GM21529 (cell line): ENCODE measurements at regions not wholly inside any gene's neighbourhood (a gene's known extent, or its start where the extent isn't known, plus 50 kb on each side); places are given as distances from the start of the nearest gene placed in this dataset.

ENCODE experiments used
- ATAC-seq: cut with Tn5 transposase; IDR thresholded peaks from one replicate; pipeline ENCODE4 v1.9.1; 2021; ENCODE audit not compliant: unreplicated experiment

- no peak for ATAC-seq
These were observed 608.1 kb downstream of the ZNF385D start for GRCh38 chr3:21142949-21143348.

DNA sequence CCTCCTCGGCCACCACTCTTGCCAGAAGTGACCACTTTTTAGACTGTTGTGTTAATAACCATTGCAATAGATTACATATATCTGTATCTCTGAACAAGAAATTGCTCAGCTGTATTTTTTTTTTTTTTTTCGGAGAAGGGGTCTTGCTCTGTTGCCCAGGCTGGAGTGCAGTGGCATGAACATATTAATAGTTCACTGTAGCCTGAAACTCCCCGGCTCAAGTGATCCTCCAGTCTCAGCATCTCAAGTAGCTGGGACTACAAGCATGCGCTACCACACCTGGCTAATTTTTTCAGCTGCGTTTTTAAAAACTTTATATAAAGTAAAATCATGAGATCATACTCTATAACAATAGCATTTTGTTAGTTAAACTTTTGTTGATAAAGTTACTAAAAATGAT, 609.0 kb downstream of the ZNF385D start:
- ATAC-seq = no peak

- no peak for ATAC-seq
These were observed 610.2 kb downstream of the ZNF385D start for GRCh38 chr3:21140785-21141184.

- ATAC-seq = no peak
These were observed 612.9 kb downstream of the ZNF385D start for GRCh38 chr3:21138085-21138484.

DNA sequence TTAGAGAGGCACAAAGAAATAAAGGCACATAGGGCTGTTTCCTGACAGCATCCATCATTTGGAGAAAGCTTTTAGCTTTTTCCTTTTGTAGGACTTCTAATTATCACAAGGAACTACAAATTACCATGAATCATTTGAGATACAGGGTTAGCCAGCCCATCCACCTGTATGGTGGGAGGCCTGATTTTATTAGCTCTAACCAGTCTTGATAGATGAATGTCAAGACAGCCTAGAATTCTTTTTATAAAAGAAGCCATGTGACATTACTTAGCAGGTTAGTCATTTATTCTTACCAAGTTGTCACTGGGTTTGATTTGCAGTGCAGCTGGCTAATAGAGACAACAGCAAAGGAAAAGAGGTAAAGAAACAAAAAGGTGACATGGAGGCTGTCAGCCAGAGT, 618.1 kb downstream of the ZNF385D start:
- no peak for ATAC-seq

- ATAC-seq = no peak
These were observed 630.2 kb downstream of the ZNF385D start for GRCh38 chr3:21120826-21121225.

DNA sequence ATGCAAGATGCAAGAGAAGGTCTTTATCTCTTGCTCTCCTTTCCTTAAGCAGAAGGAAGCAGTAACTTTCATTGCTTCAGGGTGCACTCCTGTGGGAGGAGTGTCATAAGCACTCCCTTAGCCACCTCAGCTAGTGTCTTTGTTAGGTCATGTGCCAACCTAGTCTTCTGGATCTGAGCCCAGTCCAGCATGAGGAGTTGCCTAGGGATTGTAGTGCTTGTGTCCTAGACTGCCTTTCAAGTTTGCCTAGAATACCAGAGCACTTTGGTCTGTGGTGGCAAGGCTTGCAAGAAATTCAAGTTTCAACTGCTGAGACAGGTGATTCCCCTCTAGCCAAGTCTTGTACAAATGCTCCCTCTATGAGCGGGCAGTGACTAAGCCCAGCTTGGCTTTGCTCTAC, 633.6 kb downstream of the ZNF385D start:
- no peak for ATAC-seq

DNA sequence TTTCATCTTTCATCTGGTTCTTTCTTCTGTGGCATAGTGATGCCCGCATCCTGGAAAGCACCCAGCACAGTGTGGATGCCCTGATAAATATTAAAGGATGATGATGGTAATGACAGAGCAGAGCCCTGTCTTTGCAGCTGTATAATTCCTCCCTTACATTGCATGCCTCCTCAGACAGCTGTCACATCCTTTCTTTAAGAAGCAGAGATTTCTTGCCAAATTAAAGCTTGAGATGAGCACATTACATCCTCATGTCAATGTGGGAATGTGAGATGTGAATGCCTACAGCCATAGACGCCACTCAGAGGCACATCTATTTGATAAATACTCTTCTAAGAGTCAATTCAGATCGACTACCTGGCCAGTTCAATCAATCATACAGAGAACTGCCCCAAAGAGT, 642.0 kb downstream of the ZNF385D start:
- ATAC-seq = no peak

- ATAC-seq = no peak
These were observed 645.2 kb downstream of the ZNF385D start for GRCh38 chr3:21105784-21106183.

DNA sequence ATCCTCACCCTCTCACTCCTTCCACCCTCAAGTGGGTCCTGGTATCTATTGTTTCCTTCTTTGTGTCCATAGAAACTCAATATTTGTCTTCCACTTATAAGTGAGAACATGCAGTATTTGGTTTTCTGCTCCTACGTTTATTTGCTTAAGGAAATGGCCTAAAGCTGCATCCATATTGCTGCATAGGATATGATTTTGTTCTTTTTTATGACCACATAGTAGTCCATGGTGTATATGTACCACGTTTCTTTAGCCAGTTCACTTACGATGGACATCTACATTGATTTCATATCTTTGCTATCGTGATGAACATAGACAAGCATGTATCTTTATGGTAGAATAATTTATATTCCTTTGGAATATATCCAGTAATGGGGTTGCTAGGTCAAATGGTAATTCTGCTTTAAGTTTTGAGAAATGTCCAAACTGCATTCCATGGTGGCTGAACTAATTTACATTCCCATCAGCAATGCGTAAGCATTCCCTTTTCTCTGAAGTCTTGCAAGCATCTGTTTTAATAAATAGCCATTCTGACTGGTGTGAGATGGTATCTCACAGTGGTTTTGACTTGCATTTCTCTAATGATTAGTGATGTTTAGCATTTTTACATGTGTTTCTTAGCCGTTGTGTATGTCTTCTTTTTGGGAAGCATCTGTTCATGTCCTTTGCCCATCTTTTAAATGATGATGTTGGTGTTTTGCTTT, 650.2 kb downstream of the ZNF385D start:
- no peak for ATAC-seq

DNA sequence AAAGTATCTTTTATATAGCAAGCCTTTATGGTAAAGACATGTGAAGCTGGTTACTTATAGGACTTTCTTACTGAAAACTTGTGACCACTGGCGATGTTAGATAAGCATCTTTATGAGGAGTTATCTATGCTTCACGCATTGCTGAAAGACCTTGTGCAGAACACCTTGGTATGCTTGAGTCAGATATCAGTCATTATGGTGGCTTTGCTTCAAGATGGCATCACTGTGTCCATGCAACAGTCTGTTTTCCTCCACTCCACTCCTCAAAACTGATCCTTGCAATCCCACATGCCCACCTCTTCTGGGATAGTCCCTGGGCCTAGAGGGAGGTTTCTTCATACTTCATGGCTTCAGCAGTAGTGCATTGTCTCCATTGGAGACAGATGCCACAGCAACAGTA, 656.3 kb downstream of the ZNF385D start:
- ATAC-seq = no peak

DNA sequence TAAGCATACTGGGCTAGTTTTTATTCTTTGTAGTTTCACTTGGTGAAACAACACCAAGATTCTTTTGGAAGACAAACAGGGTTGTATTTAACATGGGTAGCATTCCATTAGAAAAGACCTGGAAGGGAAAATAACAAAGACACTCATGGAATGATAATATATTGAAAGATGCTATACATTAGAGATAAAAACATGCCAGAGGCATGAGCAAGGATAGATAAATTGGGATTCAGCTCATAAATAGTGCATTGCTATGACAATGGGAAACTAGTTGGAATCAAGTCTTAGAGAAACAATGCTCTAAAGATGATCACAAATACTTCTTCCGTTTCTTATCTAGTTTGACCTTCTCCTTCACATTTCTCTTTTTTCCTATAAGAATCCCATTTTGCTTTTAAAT, 677.4 kb downstream of the ZNF385D start:
- no peak for ATAC-seq

DNA sequence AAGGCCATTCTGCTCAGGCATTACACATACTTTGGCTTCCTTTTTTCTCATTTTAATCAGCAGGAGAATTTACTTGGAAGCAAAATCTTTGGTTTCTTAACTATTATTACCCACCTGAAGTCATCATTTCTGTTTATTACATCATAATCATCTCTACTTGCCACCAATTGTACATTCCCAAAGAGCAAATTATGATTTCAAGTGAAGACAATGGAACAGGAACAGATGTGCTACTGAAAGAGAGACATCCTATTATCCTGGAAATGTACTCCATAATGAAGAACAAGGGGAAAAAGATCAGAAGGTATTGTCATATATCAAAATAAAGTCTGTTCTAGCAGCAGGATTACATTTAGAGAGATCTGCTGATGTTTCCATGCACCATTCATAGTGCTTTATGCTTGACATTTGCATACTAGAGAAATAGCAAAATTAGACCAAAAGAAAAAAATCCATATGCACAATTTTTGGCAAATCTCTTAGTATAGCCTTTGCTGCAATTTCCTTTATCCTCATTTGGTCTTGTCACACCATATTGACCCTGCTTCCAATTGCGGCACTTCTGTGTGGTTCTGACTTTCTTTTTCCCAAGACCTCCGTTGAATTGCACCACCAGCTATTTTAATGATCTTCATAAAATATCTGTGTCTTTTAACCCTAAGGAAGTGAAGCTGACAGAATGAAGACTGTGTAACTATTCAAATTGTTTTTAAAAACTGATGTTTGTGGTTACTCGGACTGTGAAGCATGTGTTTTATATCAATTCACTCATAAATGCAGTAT, 683.8 kb downstream of the ZNF385D start:
- no peak for ATAC-seq

- ATAC-seq = no peak
These were observed 688.1 kb downstream of the ZNF385D start for GRCh38 chr3:21062831-21063294.

- no peak for ATAC-seq
These were observed 691.6 kb downstream of the ZNF385D start for GRCh38 chr3:21059404-21059803.

GRCh38 chr3:21056293-21056692, 694.7 kb downstream of the ZNF385D start:
- ATAC-seq = no peak

- no peak for ATAC-seq
These were observed 696.0 kb downstream of the ZNF385D start for GRCh38 chr3:21055015-21055414.

GRCh38 chr3:21054064-21054463, 696.9 kb downstream of the ZNF385D start:
- ATAC-seq = no peak

GRCh38 chr3:21049334-21050062, 701.5 kb downstream of the ZNF385D start:
- no peak for ATAC-seq

- no peak for ATAC-seq
These were observed 707.9 kb downstream of the ZNF385D start for GRCh38 chr3:21043139-21043538.

GRCh38 chr3:21042184-21042583, 708.8 kb downstream of the ZNF385D start:
- no peak for ATAC-seq

DNA sequence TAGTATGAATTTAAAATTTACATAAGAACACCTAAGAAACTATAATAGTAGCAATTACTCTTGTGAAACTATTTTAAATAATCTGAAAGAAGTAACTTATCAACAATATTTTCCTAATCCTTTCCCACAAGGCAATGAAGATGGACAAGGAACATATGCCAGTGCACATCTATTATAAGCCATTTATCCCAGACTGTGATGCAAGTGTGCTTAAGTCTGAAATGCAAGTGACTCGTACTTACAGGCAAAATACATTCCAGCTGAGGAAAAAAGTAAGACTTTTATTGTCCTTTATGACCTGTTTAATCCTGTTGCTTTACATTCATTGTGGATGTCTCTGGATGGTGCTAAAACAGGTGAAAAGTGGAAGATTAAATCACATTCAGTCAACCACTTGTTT, 709.4 kb downstream of the ZNF385D start:
- no peak for ATAC-seq
